ENCODE measurements at regions not wholly inside any gene's neighbourhood (a gene's known extent, or its start where the extent isn't known, plus 50 kb on each side); places are given as distances from the start of the nearest gene placed in this dataset.

- no peak overlapping the region for H3K9ac ChIP-seq (ENCODE audit: low read length)
- H4K20me1 ChIP-seq (ENCODE audit: low read depth, low read length): no peaks in the 10 kb centered on the region
- H3K27ac ChIP-seq (ENCODE audit: low read depth, low read length): no peak overlapping the region
- H3K36me3 ChIP-seq (ENCODE audit: low read length): no peaks in the 10 kb centered on the region
- no peak overlapping the region for H2AFZ ChIP-seq (ENCODE audit: low read depth, low read length, severe bottlenecking)
- H3K4me3 ChIP-seq (ENCODE audit: insufficient read depth, low read length, poor library complexity, severe bottlenecking): no peak overlapping the region
- H3K27me3 ChIP-seq (ENCODE audit: low read length): no peaks in the 10 kb centered on the region
- H3K9me3 ChIP-seq (ENCODE audit: insufficient read depth, low read length): no peaks in the 10 kb centered on the region
- H3F3A ChIP-seq (ENCODE audit: insufficient read depth): no peaks in the 10 kb centered on the region
- H3K4me2 ChIP-seq (ENCODE audit: low read depth, low read length, poor library complexity, severe bottlenecking): no peak overlapping the region
- no peak for TF ChIP-seq EZH2phosphoT487 (conservative IDR thresholded peaks at IDR 0.05; ENCODE audit: low read length)
- TF ChIP-seq, protein P1, sequence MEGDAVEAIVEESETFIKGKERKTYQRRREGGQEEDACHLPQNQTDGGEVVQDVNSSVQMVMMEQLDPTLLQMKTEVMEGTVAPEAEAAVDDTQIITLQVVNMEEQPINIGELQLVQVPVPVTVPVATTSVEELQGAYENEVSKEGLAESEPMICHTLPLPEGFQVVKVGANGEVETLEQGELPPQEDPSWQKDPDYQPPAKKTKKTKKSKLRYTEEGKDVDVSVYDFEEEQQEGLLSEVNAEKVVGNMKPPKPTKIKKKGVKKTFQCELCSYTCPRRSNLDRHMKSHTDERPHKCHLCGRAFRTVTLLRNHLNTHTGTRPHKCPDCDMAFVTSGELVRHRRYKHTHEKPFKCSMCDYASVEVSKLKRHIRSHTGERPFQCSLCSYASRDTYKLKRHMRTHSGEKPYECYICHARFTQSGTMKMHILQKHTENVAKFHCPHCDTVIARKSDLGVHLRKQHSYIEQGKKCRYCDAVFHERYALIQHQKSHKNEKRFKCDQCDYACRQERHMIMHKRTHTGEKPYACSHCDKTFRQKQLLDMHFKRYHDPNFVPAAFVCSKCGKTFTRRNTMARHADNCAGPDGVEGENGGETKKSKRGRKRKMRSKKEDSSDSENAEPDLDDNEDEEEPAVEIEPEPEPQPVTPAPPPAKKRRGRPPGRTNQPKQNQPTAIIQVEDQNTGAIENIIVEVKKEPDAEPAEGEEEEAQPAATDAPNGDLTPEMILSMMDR (IDR thresholded peaks at IDR 0.05; ENCODE audit: insufficient read depth, low read length, poor library complexity, severe bottlenecking): no peak
- no peaks in the 10 kb centered on the region for H3K79me2 ChIP-seq (ENCODE audit: insufficient read depth, low read length)
- H3K9me2 ChIP-seq (replicated peaks; ENCODE audit: insufficient read depth, low read length): no peaks in the 10 kb centered on the region
Observed at GRCh38 chr1:90476411-90476810, 240.7 kb downstream of the BARHL2 start.

DNA sequence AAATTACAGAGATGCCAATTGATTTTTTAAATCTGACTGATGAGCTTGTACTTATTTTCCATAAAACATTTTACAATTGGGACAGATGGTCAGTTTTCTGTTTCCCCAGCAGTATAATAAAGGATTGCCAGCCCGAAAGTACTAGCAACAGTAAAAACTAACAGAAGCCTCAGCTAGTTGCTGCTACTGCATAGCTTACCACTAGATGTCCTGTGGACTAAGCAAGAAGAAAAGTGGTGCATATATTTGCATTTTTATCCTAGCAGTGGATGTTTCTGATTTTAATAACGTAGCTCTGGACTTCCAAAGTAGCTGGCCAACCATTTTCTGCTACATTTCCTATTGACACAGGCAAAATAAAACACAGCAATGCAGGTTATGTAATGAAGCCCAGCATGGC is 241.5 kb downstream of the BARHL2 start:
- Histone ChIP-seq H3K4me3 (ENCODE audit: insufficient read depth, low read length, poor library complexity, severe bottlenecking) (no peak overlapping the region), H3K9ac (ENCODE audit: low read length) (no peak overlapping the region), H3K4me2 (ENCODE audit: low read depth, low read length, poor library complexity, severe bottlenecking) (no peak overlapping the region), H3K27ac (ENCODE audit: low read depth, low read length) (no peak overlapping the region), H3K36me3 (ENCODE audit: low read length) (no peaks in the 10 kb centered on the region), H3K9me2 (replicated peaks; ENCODE audit: insufficient read depth, low read length) (no peaks in the 10 kb centered on the region), H3K27me3 (ENCODE audit: low read length) (no peaks in the 10 kb centered on the region), H2AFZ (ENCODE audit: low read depth, low read length, severe bottlenecking) (no peak overlapping the region), H3K79me2 (ENCODE audit: insufficient read depth, low read length) (no peaks in the 10 kb centered on the region), H4K20me1 (ENCODE audit: low read depth, low read length) (no peaks in the 10 kb centered on the region), H3F3A (ENCODE audit: insufficient read depth) (no peaks in the 10 kb centered on the region), H3K9me3 (ENCODE audit: insufficient read depth, low read length) (no peaks in the 10 kb centered on the region)
- no peak for TF ChIP-seq EZH2phosphoT487 (conservative IDR thresholded peaks at IDR 0.05; ENCODE audit: low read length)
- TF ChIP-seq, protein P1 (IDR thresholded peaks at IDR 0.05; ENCODE audit: insufficient read depth, low read length, poor library complexity, severe bottlenecking): no peak

DNA sequence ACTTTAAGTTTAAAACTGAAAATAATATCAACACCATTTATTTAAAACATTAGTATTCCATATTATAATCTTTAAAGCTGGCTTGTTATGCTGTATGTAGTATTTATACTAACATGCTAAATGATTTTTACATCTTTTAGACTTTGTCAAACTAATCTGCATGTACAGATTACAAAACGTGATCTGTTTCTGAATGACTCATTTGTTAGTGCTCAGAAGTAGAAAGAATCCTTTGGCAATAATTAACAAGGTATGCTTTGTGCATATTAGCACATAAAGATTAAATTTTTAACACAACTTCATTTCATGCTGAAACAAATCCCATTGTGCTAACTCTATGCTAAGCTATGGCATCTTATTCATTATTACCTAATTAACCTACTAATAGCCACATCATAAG is 242.4 kb downstream of the BARHL2 start:
- Histone ChIP-seq H4K20me1 (ENCODE audit: low read depth, low read length) (no peaks in the 10 kb centered on the region), H3K79me2 (ENCODE audit: insufficient read depth, low read length) (no peaks in the 10 kb centered on the region), H3K9me3 (ENCODE audit: insufficient read depth, low read length) (no peaks in the 10 kb centered on the region), H3K9ac (ENCODE audit: low read length) (no peak overlapping the region), H3K27ac (ENCODE audit: low read depth, low read length) (no peak overlapping the region), H2AFZ (ENCODE audit: low read depth, low read length, severe bottlenecking) (no peak overlapping the region), H3K9me2 (replicated peaks; ENCODE audit: insufficient read depth, low read length) (no peaks in the 10 kb centered on the region), H3K4me3 (ENCODE audit: insufficient read depth, low read length, poor library complexity, severe bottlenecking) (no peak overlapping the region), H3K4me2 (ENCODE audit: low read depth, low read length, poor library complexity, severe bottlenecking) (no peak overlapping the region), H3K36me3 (ENCODE audit: low read length) (no peaks in the 10 kb centered on the region), H3F3A (ENCODE audit: insufficient read depth) (no peaks in the 10 kb centered on the region), H3K27me3 (ENCODE audit: low read length) (no peaks in the 10 kb centered on the region)
- TF ChIP-seq EZH2phosphoT487 (conservative IDR thresholded peaks at IDR 0.05; ENCODE audit: low read length): no peak
- TF ChIP-seq, protein P1 (IDR thresholded peaks at IDR 0.05; ENCODE audit: insufficient read depth, low read length, poor library complexity, severe bottlenecking): no peak

Data from SU-DHL-6 (cell line).